NT2/D1 (cell line): ENCODE measurements at regions not wholly inside any gene's neighbourhood (a gene's known extent, or its start where the extent isn't known, plus 50 kb on each side); places are given as distances from the start of the nearest gene placed in this dataset.

Experiments used
- YY1 ChIP-seq: IDR thresholded peaks from 2 replicates; pipeline ENCODE4 v1.6.1; 2011; ENCODE audit not compliant: insufficient read length, insufficient read depth
- ZNF274 ChIP-seq: IDR thresholded peaks from 2 replicates; pipeline ENCODE4 v1.6.1; 2011; ENCODE audit warnings: mild to moderate bottlenecking, low read depth, low read length

DNA sequence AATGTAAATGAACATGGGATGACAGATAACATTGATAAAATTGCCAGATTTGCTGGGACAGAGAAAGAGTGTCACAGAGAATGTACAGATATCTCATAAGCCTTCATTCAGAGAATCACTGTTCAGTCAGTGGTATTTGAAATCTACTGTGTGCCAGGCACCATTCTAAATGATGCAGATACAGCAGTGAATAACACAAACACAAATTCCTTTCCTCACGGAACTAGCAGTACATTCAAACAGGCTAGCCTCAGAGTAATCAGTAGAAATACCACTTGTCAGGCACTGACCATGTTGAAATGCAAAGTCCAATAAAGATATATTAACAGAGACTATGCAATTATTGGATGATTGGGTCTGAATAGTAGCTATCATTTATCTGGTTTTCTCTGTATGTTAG is 211.0 kb downstream of the RDH14 start:
- TF ChIP-seq YY1 (no peak), ZNF274 (no peak)
